ENCODE measurements at regions not wholly inside any gene's neighbourhood (a gene's known extent, or its start where the extent isn't known, plus 50 kb on each side); places are given as distances from the start of the nearest gene placed in this dataset.

- no peak for TF ChIP-seq POLR2A (IDR thresholded peaks at IDR 0.05)
- TF ChIP-seq, protein P1, sequence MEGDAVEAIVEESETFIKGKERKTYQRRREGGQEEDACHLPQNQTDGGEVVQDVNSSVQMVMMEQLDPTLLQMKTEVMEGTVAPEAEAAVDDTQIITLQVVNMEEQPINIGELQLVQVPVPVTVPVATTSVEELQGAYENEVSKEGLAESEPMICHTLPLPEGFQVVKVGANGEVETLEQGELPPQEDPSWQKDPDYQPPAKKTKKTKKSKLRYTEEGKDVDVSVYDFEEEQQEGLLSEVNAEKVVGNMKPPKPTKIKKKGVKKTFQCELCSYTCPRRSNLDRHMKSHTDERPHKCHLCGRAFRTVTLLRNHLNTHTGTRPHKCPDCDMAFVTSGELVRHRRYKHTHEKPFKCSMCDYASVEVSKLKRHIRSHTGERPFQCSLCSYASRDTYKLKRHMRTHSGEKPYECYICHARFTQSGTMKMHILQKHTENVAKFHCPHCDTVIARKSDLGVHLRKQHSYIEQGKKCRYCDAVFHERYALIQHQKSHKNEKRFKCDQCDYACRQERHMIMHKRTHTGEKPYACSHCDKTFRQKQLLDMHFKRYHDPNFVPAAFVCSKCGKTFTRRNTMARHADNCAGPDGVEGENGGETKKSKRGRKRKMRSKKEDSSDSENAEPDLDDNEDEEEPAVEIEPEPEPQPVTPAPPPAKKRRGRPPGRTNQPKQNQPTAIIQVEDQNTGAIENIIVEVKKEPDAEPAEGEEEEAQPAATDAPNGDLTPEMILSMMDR (IDR thresholded peaks at IDR 0.05), result no peak
- TF ChIP-seq EP300 (IDR thresholded peaks at IDR 0.05), result no peak
These were observed 728.3 kb downstream of the TYW1 start for GRCh38 chr7:67724955-67725354.
